HUES6 (cell line): ENCODE measurements at regions not wholly inside any gene's neighbourhood (a gene's known extent, or its start where the extent isn't known, plus 50 kb on each side); places are given as distances from the start of the nearest gene placed in this dataset.

Source experiments
- H3K27ac ChIP-seq: 2 replicates; pipeline ENCODE4 v1.7.0; 2013; ENCODE audit warnings: low read depth, mild to moderate bottlenecking, low read length, inconsistent platforms
- H3K27me3 ChIP-seq: 2 replicates; pipeline ENCODE4 v1.6.1; 2013; ENCODE audit warnings: low read length; ENCODE audit not compliant: control insufficient read depth, insufficient read depth
- H3K36me3 ChIP-seq: 2 replicates; pipeline ENCODE4 v1.6.1; 2013; ENCODE audit warnings: low read length; ENCODE audit not compliant: control insufficient read depth, insufficient read depth
- H3K4me1 ChIP-seq: 2 replicates; pipeline ENCODE4 v1.6.1; 2013; ENCODE audit warnings: low read length; ENCODE audit not compliant: control insufficient read depth, insufficient read depth
- H3K4me3 ChIP-seq: 2 replicates; pipeline ENCODE4 v1.5.1; 2013; ENCODE audit warnings: low read depth, low read length
- H3K9ac ChIP-seq: one replicate; pipeline ENCODE4 v1.6.1; 2013; ENCODE audit warnings: mild to moderate bottlenecking, low read length
- H3K9me3 ChIP-seq: 2 replicates; pipeline ENCODE4 v1.6.1; 2013; ENCODE audit warnings: low read depth, low read length; ENCODE audit not compliant: control insufficient read depth, insufficient read depth

DNA sequence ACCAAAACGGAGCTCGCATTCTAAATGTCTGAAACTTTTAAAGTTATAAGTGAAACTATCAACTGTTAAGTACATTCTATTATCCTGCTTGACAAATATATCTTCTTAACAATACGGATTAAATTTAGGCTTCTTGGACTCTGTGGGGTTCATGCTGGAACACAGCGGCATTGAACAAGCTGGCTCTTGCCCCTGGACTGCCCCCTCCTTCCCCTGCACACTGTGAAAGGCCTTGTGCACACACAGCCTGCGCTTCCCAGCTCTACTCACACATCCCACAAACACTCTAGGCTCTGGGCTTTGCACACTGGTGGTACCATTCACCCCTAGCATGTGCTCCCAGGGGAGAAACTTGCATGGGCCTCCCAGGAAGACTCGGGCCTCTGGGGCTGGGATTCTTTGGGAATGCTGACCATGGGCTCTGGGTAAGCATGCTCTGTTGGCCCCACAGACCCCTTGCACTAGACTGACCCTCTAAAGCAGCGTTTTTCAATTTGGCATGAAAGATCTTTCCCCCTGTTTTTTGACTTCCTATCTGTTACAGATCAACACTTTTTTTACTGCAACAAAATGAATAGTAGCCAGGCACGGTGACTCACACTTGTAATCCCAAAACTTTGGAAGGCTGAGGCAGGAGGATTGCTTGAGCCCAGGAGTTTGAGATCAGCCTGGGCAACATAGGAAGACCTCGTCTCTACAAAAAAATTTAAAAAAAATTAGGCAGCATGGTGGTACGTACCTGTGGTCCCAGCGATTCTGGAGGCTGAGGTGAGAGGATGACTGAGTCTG lies 96.2 kb upstream of the CPM start:
- Histone ChIP-seq H3K4me1 (no peaks in the 10 kb centered on the region), H3K36me3 (no peaks in the 10 kb centered on the region), H3K9me3 (no peaks in the 10 kb centered on the region), H3K4me3 (no peak overlapping the region), H3K27me3 (no peaks in the 10 kb centered on the region), H3K27ac (no peak overlapping the region), H3K9ac (no peak overlapping the region)

GRCh38 chr12:69030321-69030720 lies 97.3 kb upstream of the CPM start:
- H3K9me3 ChIP-seq = no peaks in the 10 kb centered on the region
- no peaks in the 10 kb centered on the region for H3K36me3 ChIP-seq
- H3K27ac ChIP-seq = no peak overlapping the region
- H3K27me3 ChIP-seq = no peaks in the 10 kb centered on the region
- no peaks in the 10 kb centered on the region for H3K4me1 ChIP-seq
- no peak overlapping the region for H3K9ac ChIP-seq
- no peak overlapping the region for H3K4me3 ChIP-seq

- H3K36me3 ChIP-seq = no peaks in the 10 kb centered on the region
- H3K27ac ChIP-seq = no peak overlapping the region
- no peaks in the 10 kb centered on the region for H3K27me3 ChIP-seq
- H3K4me1 ChIP-seq = no peaks in the 10 kb centered on the region
- no peaks in the 10 kb centered on the region for H3K9me3 ChIP-seq
- no peak overlapping the region for H3K4me3 ChIP-seq
- H3K9ac ChIP-seq = no peak overlapping the region
These were observed 103.6 kb upstream of the CPM start for GRCh38 chr12:69036533-69036932.

DNA sequence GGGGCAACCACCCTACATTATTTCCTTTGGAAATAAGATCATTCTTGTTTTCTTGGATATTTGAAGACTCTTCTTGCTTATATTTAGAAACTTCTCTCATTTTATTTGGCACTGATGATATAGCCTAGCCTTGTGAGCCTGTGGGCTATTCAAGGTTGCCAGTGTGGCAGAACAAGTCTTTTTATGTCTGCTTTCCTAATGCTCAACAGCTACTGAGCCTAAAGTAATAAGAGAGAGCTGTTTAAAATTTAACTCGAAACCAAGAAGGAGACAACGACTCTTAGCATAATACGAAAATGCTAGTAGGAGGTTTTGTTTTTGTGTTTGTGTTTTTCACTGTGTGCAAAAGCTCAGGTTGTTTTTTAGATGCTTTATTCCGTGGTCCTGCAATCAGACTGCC lies 104.0 kb upstream of the CPM start:
- Histone ChIP-seq H3K9ac (no peak overlapping the region), H3K36me3 (no peaks in the 10 kb centered on the region)

GRCh38 chr12:69039911-69040310 lies 106.9 kb upstream of the CPM start:
- Histone ChIP-seq H3K27me3 (no peaks in the 10 kb centered on the region), H3K9me3 (no peaks in the 10 kb centered on the region), H3K9ac (no peak overlapping the region), H3K4me1 (peaks cover 8% of the 10 kb centered on the region; the same call in 1 of the 2 replicates), H3K4me3 (no peak overlapping the region), H3K36me3 (no peaks in the 10 kb centered on the region), H3K27ac (no peak overlapping the region)

More for the DNA sequence above, 104.0 kb upstream of the CPM start:
- Histone ChIP-seq H3K4me1 (no peaks in the 10 kb centered on the region), H3K27ac (no peak overlapping the region), H3K9me3 (no peaks in the 10 kb centered on the region), H3K4me3 (no peak overlapping the region), H3K27me3 (no peaks in the 10 kb centered on the region)

- Histone ChIP-seq H3K4me1 (peaks cover 18% of the 10 kb centered on the region), H3K27me3 (no peaks in the 10 kb centered on the region), H3K9me3 (no peaks in the 10 kb centered on the region), H3K9ac (no peak overlapping the region), H3K27ac (no peak overlapping the region), H3K4me3 (no peak overlapping the region), H3K36me3 (no peaks in the 10 kb centered on the region)
These were observed 109.6 kb upstream of the CPM start for GRCh38 chr12:69042557-69042956.

- Histone ChIP-seq H3K9me3 (no peaks in the 10 kb centered on the region), H3K4me3 (no peak overlapping the region), H3K4me1 (peaks cover 18% of the 10 kb centered on the region), H3K9ac (no peak overlapping the region), H3K27ac (no peak overlapping the region), H3K27me3 (no peaks in the 10 kb centered on the region), H3K36me3 (no peaks in the 10 kb centered on the region)
These were observed 110.0 kb upstream of the CPM start for GRCh38 chr12:69042970-69043369.

- Histone ChIP-seq H3K4me1 (peaks cover 18% of the 10 kb centered on the region), H3K36me3 (no peaks in the 10 kb centered on the region), H3K27ac (no peak overlapping the region), H3K4me3 (no peak overlapping the region), H3K9ac (no peak overlapping the region), H3K9me3 (no peaks in the 10 kb centered on the region), H3K27me3 (no peaks in the 10 kb centered on the region)
These were observed 111.9 kb upstream of the CPM start for GRCh38 chr12:69044887-69045286.

DNA sequence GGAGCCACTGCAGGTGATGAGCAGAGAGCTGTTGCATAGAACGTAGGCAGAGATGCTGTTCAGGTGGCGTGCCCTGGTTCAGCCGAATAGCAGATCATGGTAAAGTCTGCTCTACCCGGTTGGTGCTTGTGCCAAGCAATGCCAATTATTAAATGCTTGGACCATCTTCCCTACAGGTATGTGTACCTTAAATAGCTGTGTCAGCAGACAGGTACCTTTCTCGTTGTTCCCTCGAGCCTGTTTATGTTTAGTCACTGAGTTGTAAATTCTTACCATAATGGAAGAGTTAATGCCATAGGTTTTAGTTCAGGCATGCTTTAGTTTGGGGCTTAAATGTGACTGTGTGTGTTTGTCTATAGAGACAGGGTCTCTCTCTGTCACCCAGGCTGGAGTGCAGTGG lies 112.5 kb upstream of the CPM start:
- Histone ChIP-seq H3K9me3 (no peaks in the 10 kb centered on the region), H3K4me1 (peaks cover 18% of the 10 kb centered on the region), H3K4me3 (no peak overlapping the region), H3K27me3 (no peaks in the 10 kb centered on the region), H3K36me3 (no peaks in the 10 kb centered on the region), H3K9ac (no peak overlapping the region), H3K27ac (no peak overlapping the region)

- Histone ChIP-seq H3K27me3 (no peaks in the 10 kb centered on the region), H3K4me1 (peaks cover 18% of the 10 kb centered on the region), H3K4me3 (no peak overlapping the region), H3K36me3 (no peaks in the 10 kb centered on the region), H3K9me3 (no peaks in the 10 kb centered on the region), H3K9ac (no peak overlapping the region), H3K27ac (no peak overlapping the region)
These were observed 113.4 kb upstream of the CPM start for GRCh38 chr12:69046363-69046762.

- H3K4me1 ChIP-seq = peaks cover 18% of the 10 kb centered on the region
- H3K9me3 ChIP-seq = no peaks in the 10 kb centered on the region
These were observed 113.9 kb upstream of the CPM start for GRCh38 chr12:69046920-69047319.

More at GRCh38 chr12:69046920-69047319, 113.9 kb upstream of the CPM start:
- no peak overlapping the region for H3K4me3 ChIP-seq
- H3K27ac ChIP-seq = no peak overlapping the region
- no peaks in the 10 kb centered on the region for H3K36me3 ChIP-seq
- no peaks in the 10 kb centered on the region for H3K27me3 ChIP-seq
- no peak overlapping the region for H3K9ac ChIP-seq
